ENCODE measurements at regions not wholly inside any gene's neighbourhood (a gene's known extent, or its start where the extent isn't known, plus 50 kb on each side); places are given as distances from the start of the nearest gene placed in this dataset.

DNA sequence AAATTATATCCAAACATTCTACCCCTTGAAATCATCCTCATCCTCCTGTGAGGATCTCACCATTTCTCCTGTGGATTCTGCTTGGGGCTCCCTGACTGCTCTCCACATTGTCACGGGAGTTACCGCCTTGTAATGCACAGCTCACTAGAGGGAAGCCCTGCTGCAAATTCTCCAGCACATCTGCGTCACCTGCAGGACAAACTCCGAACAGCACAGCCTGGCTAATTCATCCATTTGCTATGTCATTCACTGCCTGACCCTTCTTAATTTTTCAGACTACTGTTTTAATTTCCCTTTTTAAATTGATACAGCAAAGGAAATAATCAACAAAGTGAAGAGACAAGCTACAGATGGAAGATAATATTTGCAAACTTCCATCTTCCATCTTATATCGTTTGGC, 627.4 kb downstream of the FBXO15 start:
- TF ChIP-seq, protein P1, sequence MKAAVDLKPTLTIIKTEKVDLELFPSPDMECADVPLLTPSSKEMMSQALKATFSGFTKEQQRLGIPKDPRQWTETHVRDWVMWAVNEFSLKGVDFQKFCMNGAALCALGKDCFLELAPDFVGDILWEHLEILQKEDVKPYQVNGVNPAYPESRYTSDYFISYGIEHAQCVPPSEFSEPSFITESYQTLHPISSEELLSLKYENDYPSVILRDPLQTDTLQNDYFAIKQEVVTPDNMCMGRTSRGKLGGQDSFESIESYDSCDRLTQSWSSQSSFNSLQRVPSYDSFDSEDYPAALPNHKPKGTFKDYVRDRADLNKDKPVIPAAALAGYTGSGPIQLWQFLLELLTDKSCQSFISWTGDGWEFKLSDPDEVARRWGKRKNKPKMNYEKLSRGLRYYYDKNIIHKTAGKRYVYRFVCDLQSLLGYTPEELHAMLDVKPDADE (IDR thresholded peaks at IDR 0.05), result no peak
- TF ChIP-seq, protein P2, sequence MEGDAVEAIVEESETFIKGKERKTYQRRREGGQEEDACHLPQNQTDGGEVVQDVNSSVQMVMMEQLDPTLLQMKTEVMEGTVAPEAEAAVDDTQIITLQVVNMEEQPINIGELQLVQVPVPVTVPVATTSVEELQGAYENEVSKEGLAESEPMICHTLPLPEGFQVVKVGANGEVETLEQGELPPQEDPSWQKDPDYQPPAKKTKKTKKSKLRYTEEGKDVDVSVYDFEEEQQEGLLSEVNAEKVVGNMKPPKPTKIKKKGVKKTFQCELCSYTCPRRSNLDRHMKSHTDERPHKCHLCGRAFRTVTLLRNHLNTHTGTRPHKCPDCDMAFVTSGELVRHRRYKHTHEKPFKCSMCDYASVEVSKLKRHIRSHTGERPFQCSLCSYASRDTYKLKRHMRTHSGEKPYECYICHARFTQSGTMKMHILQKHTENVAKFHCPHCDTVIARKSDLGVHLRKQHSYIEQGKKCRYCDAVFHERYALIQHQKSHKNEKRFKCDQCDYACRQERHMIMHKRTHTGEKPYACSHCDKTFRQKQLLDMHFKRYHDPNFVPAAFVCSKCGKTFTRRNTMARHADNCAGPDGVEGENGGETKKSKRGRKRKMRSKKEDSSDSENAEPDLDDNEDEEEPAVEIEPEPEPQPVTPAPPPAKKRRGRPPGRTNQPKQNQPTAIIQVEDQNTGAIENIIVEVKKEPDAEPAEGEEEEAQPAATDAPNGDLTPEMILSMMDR (conservative IDR thresholded peaks at IDR 0.05; ENCODE audit: low read depth in 2 of 2), result peak; percentile 78 to 89
- no peak for TF ChIP-seq EZH2phosphoT487 (IDR thresholded peaks at IDR 0.05; ENCODE audit: unreplicated experiment)
- TF ChIP-seq POLR2AphosphoS5 (IDR thresholded peaks at IDR 0.05; ENCODE audit: low read depth), result no peak
- TF ChIP-seq, protein P3, sequence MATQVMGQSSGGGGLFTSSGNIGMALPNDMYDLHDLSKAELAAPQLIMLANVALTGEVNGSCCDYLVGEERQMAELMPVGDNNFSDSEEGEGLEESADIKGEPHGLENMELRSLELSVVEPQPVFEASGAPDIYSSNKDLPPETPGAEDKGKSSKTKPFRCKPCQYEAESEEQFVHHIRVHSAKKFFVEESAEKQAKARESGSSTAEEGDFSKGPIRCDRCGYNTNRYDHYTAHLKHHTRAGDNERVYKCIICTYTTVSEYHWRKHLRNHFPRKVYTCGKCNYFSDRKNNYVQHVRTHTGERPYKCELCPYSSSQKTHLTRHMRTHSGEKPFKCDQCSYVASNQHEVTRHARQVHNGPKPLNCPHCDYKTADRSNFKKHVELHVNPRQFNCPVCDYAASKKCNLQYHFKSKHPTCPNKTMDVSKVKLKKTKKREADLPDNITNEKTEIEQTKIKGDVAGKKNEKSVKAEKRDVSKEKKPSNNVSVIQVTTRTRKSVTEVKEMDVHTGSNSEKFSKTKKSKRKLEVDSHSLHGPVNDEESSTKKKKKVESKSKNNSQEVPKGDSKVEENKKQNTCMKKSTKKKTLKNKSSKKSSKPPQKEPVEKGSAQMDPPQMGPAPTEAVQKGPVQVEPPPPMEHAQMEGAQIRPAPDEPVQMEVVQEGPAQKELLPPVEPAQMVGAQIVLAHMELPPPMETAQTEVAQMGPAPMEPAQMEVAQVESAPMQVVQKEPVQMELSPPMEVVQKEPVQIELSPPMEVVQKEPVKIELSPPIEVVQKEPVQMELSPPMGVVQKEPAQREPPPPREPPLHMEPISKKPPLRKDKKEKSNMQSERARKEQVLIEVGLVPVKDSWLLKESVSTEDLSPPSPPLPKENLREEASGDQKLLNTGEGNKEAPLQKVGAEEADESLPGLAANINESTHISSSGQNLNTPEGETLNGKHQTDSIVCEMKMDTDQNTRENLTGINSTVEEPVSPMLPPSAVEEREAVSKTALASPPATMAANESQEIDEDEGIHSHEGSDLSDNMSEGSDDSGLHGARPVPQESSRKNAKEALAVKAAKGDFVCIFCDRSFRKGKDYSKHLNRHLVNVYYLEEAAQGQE (IDR thresholded peaks at IDR 0.05; ENCODE audit: unreplicated experiment), result no peak
- no peak for TF ChIP-seq EZH2 (IDR thresholded peaks at IDR 0.05; ENCODE audit: low read depth, unreplicated experiment)
- TF ChIP-seq NANOG (IDR thresholded peaks at IDR 0.05; ENCODE audit: borderline replicate concordance), result no peak
- TF ChIP-seq JUNB (IDR thresholded peaks at IDR 0.05; ENCODE audit: unreplicated experiment), result no peak
- TF ChIP-seq CREB1 (CRISPR knock-in tag; IDR thresholded peaks at IDR 0.05; ENCODE audit: low read depth), result no peak

All from GM23338 (cell line).